ENCODE measurements at regions not wholly inside any gene's neighbourhood (a gene's known extent, or its start where the extent isn't known, plus 50 kb on each side); places are given as distances from the start of the nearest gene placed in this dataset.
"Not testable (repeated sequence)": the region's sequence is repeated elsewhere in the genome, so short reads cannot be mapped to it uniquely, and the experiment has no call there.

DNA sequence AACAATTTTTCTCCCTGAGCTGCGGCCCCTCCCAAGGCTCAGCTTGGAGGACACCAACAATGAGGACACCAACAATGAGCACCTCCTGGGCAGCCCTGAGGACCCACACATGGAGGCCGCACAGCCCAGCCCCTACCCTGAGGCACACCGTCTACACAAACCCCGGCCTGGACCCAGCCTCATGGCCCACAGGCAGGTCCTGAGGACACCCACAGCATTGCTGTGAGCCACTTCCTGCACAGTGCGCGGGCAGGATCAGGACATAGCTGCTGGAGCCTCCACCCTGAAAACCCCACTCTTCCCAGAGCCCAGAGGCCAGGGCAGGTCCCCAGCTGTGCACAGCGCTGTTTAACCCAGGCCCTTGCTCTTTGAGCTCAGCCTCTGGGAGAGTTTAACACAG, 194.3 kb downstream of the RTP5 start:
- no peaks in the 10 kb centered on the region for H3K4me1 ChIP-seq
- peaks cover 0 to 6% of the 10 kb centered on the region in 2 donors for H3K27me3 ChIP-seq
- no peak overlapping the region for H3K4me3 ChIP-seq
- H3K27ac ChIP-seq: no peak overlapping the region
- H3K9me3 ChIP-seq: no peaks in the 10 kb centered on the region
- no peak for DNase-seq (ENCODE audit: low spot score in 2 of 2)
- TF ChIP-seq POLR2AphosphoS5 (IDR thresholded peaks at IDR 0.05): no peak
- TF ChIP-seq POLR2A (IDR thresholded peaks at IDR 0.05): no peak
- intact Hi-C loops (cut with DNase I; ENCODE audit: low total_unique reads): no loop called here
- H3K36me3 ChIP-seq: no peaks in the 10 kb centered on the region

DNA sequence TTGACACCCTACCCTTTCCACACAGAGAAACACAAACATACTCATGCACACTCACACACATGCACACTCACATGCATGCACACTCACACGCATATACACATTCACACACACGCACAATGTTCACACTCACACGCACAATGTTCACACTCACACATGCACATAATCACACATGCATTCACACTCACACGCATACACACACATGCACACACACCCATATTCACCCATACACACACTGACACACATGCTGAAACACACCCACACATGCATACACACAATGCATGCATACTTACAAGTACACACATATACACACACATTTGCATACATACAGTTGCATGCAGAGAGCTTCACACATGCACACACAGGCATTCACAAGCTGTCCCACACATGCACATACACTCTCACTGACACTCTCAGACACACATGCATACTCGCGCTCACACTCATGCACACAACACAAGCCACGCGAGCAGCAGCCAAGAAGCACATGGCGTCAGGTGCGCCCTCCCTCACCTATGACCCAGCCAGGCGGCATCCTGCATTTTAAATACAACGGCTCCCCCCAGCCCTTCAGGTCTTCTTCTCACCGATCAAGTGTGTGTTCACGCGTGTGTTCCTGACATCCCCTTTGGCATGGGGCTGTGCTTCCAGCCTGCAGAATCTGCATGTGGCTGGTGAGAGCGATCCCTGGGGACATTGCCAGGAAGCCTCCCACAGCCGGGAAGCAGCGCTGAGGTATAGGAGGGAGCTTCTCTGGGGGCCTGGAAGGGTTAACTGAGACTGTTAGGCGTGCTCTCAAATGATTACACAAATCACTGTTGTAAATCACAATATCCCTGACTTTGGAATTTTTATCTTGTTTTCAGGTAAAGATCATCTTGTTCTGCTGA, 195.1 kb downstream of the RTP5 start:
- Histone ChIP-seq H3K36me3 (no peaks in the 10 kb centered on the region), H3K9me3 (no peaks in the 10 kb centered on the region), H3K4me1 (no peaks in the 10 kb centered on the region), H3K27me3 (peaks cover 0 to 6% of the 10 kb centered on the region in 2 donors), H3K4me3 (no peak overlapping the region), H3K27ac (no peak overlapping the region)
- intact Hi-C loops (cut with DNase I; ENCODE audit: low total_unique reads): no loop called here
- DNase-seq (ENCODE audit: low spot score in 2 of 2): no peak
- TF ChIP-seq, protein P1, sequence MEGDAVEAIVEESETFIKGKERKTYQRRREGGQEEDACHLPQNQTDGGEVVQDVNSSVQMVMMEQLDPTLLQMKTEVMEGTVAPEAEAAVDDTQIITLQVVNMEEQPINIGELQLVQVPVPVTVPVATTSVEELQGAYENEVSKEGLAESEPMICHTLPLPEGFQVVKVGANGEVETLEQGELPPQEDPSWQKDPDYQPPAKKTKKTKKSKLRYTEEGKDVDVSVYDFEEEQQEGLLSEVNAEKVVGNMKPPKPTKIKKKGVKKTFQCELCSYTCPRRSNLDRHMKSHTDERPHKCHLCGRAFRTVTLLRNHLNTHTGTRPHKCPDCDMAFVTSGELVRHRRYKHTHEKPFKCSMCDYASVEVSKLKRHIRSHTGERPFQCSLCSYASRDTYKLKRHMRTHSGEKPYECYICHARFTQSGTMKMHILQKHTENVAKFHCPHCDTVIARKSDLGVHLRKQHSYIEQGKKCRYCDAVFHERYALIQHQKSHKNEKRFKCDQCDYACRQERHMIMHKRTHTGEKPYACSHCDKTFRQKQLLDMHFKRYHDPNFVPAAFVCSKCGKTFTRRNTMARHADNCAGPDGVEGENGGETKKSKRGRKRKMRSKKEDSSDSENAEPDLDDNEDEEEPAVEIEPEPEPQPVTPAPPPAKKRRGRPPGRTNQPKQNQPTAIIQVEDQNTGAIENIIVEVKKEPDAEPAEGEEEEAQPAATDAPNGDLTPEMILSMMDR (IDR thresholded peaks at IDR 0.05): no peak
- no peak for TF ChIP-seq POLR2AphosphoS5 (IDR thresholded peaks at IDR 0.05)
- TF ChIP-seq POLR2A (IDR thresholded peaks at IDR 0.05): no peak

DNA sequence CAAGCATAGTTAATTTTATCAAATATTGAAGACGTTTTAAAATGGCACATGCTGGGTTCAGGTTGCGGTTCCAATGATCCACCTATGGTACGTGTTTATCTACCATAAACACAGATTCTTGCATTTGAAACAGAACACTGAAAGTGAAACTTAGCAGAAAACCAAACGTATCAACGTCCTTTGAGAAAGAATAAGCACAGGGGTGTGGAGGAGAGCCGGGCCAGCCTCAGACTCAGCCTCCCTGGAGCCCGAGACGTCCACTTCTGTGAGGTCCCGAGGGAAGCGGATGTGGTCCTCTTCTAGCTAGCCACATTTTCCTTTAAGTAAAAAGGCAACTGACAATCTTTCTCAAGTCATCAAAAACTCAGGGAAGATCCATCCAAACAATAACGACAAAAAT, 195.9 kb downstream of the RTP5 start:
- Histone ChIP-seq H3K27ac (no peak overlapping the region), H3K36me3 (no peaks in the 10 kb centered on the region), H3K4me3 (no peak overlapping the region), H3K4me1 (no peaks in the 10 kb centered on the region), H3K9me3 (no peaks in the 10 kb centered on the region), H3K27me3 (peaks cover 0 to 6% of the 10 kb centered on the region in 2 donors)
- intact Hi-C loops (cut with DNase I; ENCODE audit: low total_unique reads): no loop called here
- no peak for DNase-seq (ENCODE audit: low spot score in 2 of 2)
- TF ChIP-seq, protein P1 (IDR thresholded peaks at IDR 0.05): no peak
- no peak for TF ChIP-seq POLR2A (IDR thresholded peaks at IDR 0.05)
- TF ChIP-seq POLR2AphosphoS5 (IDR thresholded peaks at IDR 0.05): no peak

DNA sequence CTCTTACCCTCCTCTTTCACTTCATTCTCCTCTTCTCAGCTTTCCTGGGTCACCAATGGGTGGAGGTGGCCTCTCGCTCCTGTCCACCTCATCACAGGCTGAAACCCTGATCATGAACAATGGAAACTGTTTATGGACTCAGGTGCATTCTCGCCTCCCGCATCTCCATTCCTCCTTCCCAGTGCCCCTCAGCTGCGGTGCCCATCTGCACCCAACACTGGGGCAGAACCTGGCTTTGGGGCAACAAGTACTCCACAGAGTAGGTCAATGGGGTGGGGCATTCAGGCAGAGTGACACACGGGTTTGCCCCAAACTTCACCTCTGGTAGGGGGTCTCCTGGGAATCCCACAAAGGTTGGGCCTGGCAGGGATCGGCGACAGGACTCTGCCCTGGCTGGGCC, 199.5 kb downstream of the RTP5 start:
- intact Hi-C loops (cut with DNase I; ENCODE audit: low total_unique reads): no loop called here
- no peaks in the 10 kb centered on the region for H3K4me1 ChIP-seq
- TF ChIP-seq, protein P1 (IDR thresholded peaks at IDR 0.05): no peak
- TF ChIP-seq POLR2A (IDR thresholded peaks at IDR 0.05): no peak
- no peak for TF ChIP-seq POLR2AphosphoS5 (IDR thresholded peaks at IDR 0.05)
- no peak overlapping the region for H3K27ac ChIP-seq
- no peaks in the 10 kb centered on the region for H3K36me3 ChIP-seq
- no peak overlapping the region for H3K4me3 ChIP-seq
- peaks cover 0 to 6% of the 10 kb centered on the region in 2 donors for H3K27me3 ChIP-seq
- H3K9me3 ChIP-seq: no peaks in the 10 kb centered on the region
- no peak for DNase-seq (ENCODE audit: low spot score in 2 of 2)

DNA sequence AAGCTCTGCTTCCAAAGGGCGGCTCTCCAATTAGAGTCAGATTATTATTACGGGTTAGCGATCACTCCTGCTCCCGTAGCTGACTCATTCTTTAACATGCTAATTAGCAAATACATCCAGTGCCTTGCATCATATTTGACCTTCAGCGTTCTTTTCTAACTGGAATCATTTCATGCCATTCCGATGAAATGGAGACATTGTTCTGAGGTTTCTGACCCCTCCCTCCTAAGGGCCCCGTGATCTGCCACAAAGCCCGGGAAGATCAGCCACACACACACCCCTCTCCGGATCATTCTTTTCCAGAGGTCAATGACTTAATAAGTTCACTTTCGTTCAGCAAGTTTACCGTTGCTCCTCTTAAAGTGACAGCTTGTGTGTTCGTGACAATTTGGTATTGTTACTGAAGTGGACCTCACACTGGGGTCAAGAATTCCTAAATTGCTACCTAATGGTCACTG, 200.4 kb downstream of the RTP5 start:
- peak in 1 of 2 donors; percentile 60 for DNase-seq (ENCODE audit: low spot score in 2 of 2)
- H3K27me3 ChIP-seq; H3K9me3 ChIP-seq; H3K36me3 ChIP-seq; H3K4me1 ChIP-seq; intact Hi-C loops (cut with DNase I; ENCODE audit: low total_unique reads); H3K4me3 ChIP-seq: not testable (repeated sequence)
- H3K27ac ChIP-seq: peak overlapping the region; percentile 15 to 29

DNA sequence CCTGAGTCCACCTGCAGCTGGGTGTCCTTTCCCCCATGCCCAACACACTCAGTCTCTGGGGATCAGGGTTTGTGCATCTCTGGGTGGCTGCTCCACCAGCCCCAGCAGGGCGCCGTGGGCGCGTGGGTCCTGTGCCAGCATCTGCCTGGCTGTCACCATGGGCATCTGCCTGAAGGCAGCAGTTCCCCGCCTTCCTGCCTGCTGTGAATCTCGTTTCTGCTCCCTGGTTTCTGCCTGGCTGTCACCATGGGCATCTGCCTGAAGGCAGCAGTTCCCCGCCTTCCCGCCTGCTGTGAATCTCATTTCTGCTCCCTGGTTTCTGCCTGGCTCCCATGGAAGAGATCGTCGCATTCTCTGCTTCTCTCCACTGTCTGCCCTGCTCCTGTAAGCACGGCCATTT, 201.2 kb downstream of the RTP5 start:
- H3K4me1 ChIP-seq; H3K4me3 ChIP-seq; intact Hi-C loops (cut with DNase I; ENCODE audit: low total_unique reads); DNase-seq (ENCODE audit: low spot score in 2 of 2); H3K9me3 ChIP-seq; H3K36me3 ChIP-seq; H3K27me3 ChIP-seq: not testable (repeated sequence)
- peak overlapping the region in 1 of 2 donors; percentile 29 for H3K27ac ChIP-seq

DNA sequence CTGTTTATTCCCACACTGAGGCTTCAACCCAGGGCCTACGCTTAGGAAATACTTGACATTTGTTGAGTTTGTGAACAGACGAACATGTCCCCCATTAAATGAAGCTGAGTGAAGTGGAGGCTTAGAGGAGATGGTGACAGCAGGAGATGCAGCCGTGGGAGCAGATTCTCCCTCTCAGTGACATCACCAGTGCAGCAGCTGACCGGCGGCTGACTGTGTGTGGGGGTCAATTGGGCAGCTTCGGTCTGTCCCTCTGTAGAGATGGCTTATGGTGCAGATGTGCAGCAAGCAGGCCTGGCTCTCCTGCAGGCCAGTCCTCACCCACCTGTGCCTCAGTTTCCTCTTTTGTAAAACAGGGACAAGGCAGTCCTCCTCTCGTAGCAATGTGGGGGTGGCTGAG, 201.8 kb downstream of the RTP5 start:
- DNase-seq (ENCODE audit: low spot score in 2 of 2); intact Hi-C loops (cut with DNase I; ENCODE audit: low total_unique reads); H3K27me3 ChIP-seq: not testable (repeated sequence)

DNA sequence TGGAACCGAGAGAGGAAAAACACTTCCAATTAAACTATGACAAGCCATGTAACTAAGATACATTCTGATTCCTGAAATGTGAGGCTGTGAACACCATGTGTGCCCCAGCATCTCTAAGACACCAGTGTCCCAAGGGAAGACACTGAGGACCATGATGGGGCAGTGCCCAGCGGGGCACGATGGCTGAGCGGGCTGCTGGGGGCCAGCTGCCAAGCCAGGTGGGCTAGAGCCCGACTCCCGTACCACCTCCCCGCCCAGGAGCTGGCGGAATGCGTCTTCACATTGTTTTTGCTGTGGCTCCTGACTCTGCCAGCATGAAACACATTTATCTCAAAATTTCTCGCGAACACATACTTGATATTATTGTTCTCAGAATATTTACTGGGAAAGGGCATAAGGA, 202.4 kb downstream of the RTP5 start:
- H3K36me3 ChIP-seq; DNase-seq (ENCODE audit: low spot score in 2 of 2); intact Hi-C loops (cut with DNase I; ENCODE audit: low total_unique reads); H3K4me3 ChIP-seq; H3K4me1 ChIP-seq; H3K27me3 ChIP-seq; H3K27ac ChIP-seq; H3K9me3 ChIP-seq: not testable (repeated sequence)

More for the DNA sequence above, 201.8 kb downstream of the RTP5 start:
- not testable (repeated sequence) for H3K4me1 ChIP-seq, H3K36me3 ChIP-seq, H3K4me3 ChIP-seq, H3K27ac ChIP-seq, H3K9me3 ChIP-seq
